ENCODE measurements at regions not wholly inside any gene's neighbourhood (a gene's known extent, or its start where the extent isn't known, plus 50 kb on each side); places are given as distances from the start of the nearest gene placed in this dataset.

GRCh38 chr2:71843391-71843850, 304.2 kb downstream of the CYP26B1 start:
- Histone ChIP-seq H2AFZ (ENCODE audit: low read depth) (peak overlapping the region; percentile 53; the same call in 1 of the 2 replicates), H3K4me1 (ENCODE audit: control insufficient read depth in 1 of 2, insufficient read depth in 2 of 2, low read depth in 1 of 2, low read length in 1 of 2) (peaks cover 0 to 9% of the 10 kb centered on the region in 2 experiments; a peak in 2 of 4 replicates), H3K9me3 (no peaks in the 10 kb centered on the region), H3K9me2 (no peaks in the 10 kb centered on the region), H3K79me2 (ENCODE audit: insufficient read depth) (no peaks in the 10 kb centered on the region), H3K27ac (ENCODE audit: low read depth in 2 of 2, low read length in 1 of 2) (peak overlapping the region in 1 of 2 experiments; percentile 54; a peak in 2 of 4 replicates), H3K9ac (no peak overlapping the region), H4K20me1 (ENCODE audit: insufficient read depth) (no peaks in the 10 kb centered on the region), H3K4me2 (peak overlapping the region; percentile 53; the same call in 1 of the 2 replicates), H3K4me3 (ENCODE audit: low read depth in 2 of 2, low read length in 1 of 2) (no peak overlapping the region), H3K27me3 (ENCODE audit: insufficient read depth) (no peaks in the 10 kb centered on the region), H3F3A (replicated peaks; ENCODE audit: insufficient read depth) (no peaks in the 10 kb centered on the region), H3K36me3 (replicated peaks in 1 of 2; ENCODE audit: control insufficient read depth in 1 of 2, insufficient read depth in 2 of 2, low read length in 1 of 2) (no peaks in the 10 kb centered on the region)
- CTCF ChIA-PET, result no interaction called here
- POLR2A ChIA-PET, result no interaction called here
- DNase-seq, result no peak
- 4% methylated on average over 2 of the region's 3 CpGs for WGBS (ENCODE audit: low lambda C conversion rate)
- TF ChIP-seq, protein P1, sequence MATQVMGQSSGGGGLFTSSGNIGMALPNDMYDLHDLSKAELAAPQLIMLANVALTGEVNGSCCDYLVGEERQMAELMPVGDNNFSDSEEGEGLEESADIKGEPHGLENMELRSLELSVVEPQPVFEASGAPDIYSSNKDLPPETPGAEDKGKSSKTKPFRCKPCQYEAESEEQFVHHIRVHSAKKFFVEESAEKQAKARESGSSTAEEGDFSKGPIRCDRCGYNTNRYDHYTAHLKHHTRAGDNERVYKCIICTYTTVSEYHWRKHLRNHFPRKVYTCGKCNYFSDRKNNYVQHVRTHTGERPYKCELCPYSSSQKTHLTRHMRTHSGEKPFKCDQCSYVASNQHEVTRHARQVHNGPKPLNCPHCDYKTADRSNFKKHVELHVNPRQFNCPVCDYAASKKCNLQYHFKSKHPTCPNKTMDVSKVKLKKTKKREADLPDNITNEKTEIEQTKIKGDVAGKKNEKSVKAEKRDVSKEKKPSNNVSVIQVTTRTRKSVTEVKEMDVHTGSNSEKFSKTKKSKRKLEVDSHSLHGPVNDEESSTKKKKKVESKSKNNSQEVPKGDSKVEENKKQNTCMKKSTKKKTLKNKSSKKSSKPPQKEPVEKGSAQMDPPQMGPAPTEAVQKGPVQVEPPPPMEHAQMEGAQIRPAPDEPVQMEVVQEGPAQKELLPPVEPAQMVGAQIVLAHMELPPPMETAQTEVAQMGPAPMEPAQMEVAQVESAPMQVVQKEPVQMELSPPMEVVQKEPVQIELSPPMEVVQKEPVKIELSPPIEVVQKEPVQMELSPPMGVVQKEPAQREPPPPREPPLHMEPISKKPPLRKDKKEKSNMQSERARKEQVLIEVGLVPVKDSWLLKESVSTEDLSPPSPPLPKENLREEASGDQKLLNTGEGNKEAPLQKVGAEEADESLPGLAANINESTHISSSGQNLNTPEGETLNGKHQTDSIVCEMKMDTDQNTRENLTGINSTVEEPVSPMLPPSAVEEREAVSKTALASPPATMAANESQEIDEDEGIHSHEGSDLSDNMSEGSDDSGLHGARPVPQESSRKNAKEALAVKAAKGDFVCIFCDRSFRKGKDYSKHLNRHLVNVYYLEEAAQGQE (IDR thresholded peaks at IDR 0.05; ENCODE audit: low read depth, low read length), result no peak
- TF ChIP-seq, protein P2, sequence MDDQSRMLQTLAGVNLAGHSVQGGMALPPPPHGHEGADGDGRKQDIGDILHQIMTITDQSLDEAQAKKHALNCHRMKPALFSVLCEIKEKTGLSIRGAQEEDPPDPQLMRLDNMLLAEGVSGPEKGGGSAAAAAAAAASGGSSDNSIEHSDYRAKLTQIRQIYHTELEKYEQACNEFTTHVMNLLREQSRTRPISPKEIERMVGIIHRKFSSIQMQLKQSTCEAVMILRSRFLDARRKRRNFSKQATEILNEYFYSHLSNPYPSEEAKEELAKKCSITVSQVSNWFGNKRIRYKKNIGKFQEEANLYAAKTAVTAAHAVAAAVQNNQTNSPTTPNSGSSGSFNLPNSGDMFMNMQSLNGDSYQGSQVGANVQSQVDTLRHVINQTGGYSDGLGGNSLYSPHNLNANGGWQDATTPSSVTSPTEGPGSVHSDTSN (IDR thresholded peaks at IDR 0.05), result peak; percentile 71
- no peak for TF ChIP-seq MEF2A (IDR thresholded peaks at IDR 0.05; ENCODE audit: borderline replicate concordance, low read depth)
- no peak for TF ChIP-seq EZH2phosphoT487 (IDR thresholded peaks at IDR 0.05; ENCODE audit: borderline replicate concordance, low read depth)
- TF ChIP-seq CHD2 (IDR thresholded peaks at IDR 0.05; ENCODE audit: low read length, partially characterized antibody), result no peak
- no peak for TF ChIP-seq RAD21 (IDR thresholded peaks at IDR 0.05; ENCODE audit: low read length)
- no peak for TF ChIP-seq ELF1 (IDR thresholded peaks at IDR 0.05)
- TF ChIP-seq SMC3 (IDR thresholded peaks at IDR 0.05; ENCODE audit: low read depth, low read length), result no peak
- TF ChIP-seq RFX5 (IDR thresholded peaks at IDR 0.05; ENCODE audit: low read length), result no peak
- TF ChIP-seq FOXJ3 (CRISPR knock-in tag; IDR thresholded peaks at IDR 0.05), result no peak
- TF ChIP-seq MXI1 (IDR thresholded peaks at IDR 0.05; ENCODE audit: low read depth, low read length), result no peak
- TF ChIP-seq TCF12 (IDR thresholded peaks at IDR 0.05), result peak; percentile 91
- peak; percentile 91 for TF ChIP-seq FOSL2 (IDR thresholded peaks at IDR 0.05; ENCODE audit: borderline replicate concordance, low read depth)
- no peak for TF ChIP-seq USF1 (IDR thresholded peaks at IDR 0.05; ENCODE audit: borderline replicate concordance, low read depth)
- TF ChIP-seq RXRA (IDR thresholded peaks at IDR 0.05; ENCODE audit: borderline replicate concordance, low read depth), result peak; percentile 95
- no peak for TF ChIP-seq TEAD4 (IDR thresholded peaks at IDR 0.05; ENCODE audit: borderline replicate concordance, insufficient read depth)
- 0 out of 2 replicates have a peak, but pooled peaks have one; percentile 16 for TF ChIP-seq YY1 (IDR thresholded peaks at IDR 0.05; ENCODE audit: low read depth)
- TF ChIP-seq, protein P3, sequence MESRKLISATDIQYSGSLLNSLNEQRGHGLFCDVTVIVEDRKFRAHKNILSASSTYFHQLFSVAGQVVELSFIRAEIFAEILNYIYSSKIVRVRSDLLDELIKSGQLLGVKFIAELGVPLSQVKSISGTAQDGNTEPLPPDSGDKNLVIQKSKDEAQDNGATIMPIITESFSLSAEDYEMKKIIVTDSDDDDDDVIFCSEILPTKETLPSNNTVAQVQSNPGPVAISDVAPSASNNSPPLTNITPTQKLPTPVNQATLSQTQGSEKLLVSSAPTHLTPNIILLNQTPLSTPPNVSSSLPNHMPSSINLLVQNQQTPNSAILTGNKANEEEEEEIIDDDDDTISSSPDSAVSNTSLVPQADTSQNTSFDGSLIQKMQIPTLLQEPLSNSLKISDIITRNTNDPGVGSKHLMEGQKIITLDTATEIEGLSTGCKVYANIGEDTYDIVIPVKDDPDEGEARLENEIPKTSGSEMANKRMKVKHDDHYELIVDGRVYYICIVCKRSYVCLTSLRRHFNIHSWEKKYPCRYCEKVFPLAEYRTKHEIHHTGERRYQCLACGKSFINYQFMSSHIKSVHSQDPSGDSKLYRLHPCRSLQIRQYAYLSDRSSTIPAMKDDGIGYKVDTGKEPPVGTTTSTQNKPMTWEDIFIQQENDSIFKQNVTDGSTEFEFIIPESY (IDR thresholded peaks at IDR 0.05; ENCODE audit: borderline replicate concordance, low read depth), result no peak
- TF ChIP-seq, protein P4, sequence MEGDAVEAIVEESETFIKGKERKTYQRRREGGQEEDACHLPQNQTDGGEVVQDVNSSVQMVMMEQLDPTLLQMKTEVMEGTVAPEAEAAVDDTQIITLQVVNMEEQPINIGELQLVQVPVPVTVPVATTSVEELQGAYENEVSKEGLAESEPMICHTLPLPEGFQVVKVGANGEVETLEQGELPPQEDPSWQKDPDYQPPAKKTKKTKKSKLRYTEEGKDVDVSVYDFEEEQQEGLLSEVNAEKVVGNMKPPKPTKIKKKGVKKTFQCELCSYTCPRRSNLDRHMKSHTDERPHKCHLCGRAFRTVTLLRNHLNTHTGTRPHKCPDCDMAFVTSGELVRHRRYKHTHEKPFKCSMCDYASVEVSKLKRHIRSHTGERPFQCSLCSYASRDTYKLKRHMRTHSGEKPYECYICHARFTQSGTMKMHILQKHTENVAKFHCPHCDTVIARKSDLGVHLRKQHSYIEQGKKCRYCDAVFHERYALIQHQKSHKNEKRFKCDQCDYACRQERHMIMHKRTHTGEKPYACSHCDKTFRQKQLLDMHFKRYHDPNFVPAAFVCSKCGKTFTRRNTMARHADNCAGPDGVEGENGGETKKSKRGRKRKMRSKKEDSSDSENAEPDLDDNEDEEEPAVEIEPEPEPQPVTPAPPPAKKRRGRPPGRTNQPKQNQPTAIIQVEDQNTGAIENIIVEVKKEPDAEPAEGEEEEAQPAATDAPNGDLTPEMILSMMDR (IDR thresholded peaks at IDR 0.05), result no peak
- no peak for TF ChIP-seq GATA2 (CRISPR knock-in tag; IDR thresholded peaks at IDR 0.05)
- peak; percentile 82 for TF ChIP-seq JUND (IDR thresholded peaks at IDR 0.05)
- no peak for TF ChIP-seq FOXM1 (IDR thresholded peaks at IDR 0.05; ENCODE audit: low read depth)
- TF ChIP-seq, protein P5, sequence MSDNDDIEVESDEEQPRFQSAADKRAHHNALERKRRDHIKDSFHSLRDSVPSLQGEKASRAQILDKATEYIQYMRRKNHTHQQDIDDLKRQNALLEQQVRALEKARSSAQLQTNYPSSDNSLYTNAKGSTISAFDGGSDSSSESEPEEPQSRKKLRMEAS (IDR thresholded peaks at IDR 0.05; ENCODE audit: low read depth), result peak; percentile 53
- no peak for TF ChIP-seq RCOR1 (IDR thresholded peaks at IDR 0.05; ENCODE audit: low read length)
- TF ChIP-seq USF2 (IDR thresholded peaks at IDR 0.05; ENCODE audit: borderline replicate concordance, low read depth, low read length), result no peak

Data from SK-N-SH (cell line).